Right renal pelvis (tissue), 4 donors: ENCODE measurements at regions not wholly inside any gene's neighbourhood (a gene's known extent, or its start where the extent isn't known, plus 50 kb on each side); places are given as distances from the start of the nearest gene placed in this dataset.
"Not testable (repeated sequence)": the region's sequence is repeated elsewhere in the genome, so short reads cannot be mapped to it uniquely, and the experiment has no call there.

Experiments
- DNase-seq, 4 donors: peaks; one replicate each; pipeline ENCODE4 v3.0.0-alpha.2; 2013; ENCODE audit warnings: low read depth in 4 of 4, low spot score in 3 of 4, missing footprints in 1 of 4

GRCh38 chr14:88981948-88982347 is 157.5 kb downstream of the TTC8 start:
- DNase-seq, result no peak

GRCh38 chr14:88983755-88984154 is 159.3 kb downstream of the TTC8 start:
- DNase-seq, result no peak

- no peak for DNase-seq
Measured at GRCh38 chr14:88985654-88986053, 161.2 kb downstream of the TTC8 start.

GRCh38 chr14:88986146-88986841 is 161.8 kb downstream of the TTC8 start:
- DNase-seq, result no peak

- DNase-seq, result not testable (repeated sequence)
Measured at GRCh38 chr14:88986908-88987307, 162.5 kb downstream of the TTC8 start.

GRCh38 chr14:88987516-88987915 is 163.1 kb downstream of the TTC8 start:
- DNase-seq, result no peak

- no peak for DNase-seq
Measured at GRCh38 chr14:88989911-88990310, 165.5 kb downstream of the TTC8 start.

- no peak for DNase-seq
Measured at GRCh38 chr14:88990856-88991255, 166.4 kb downstream of the TTC8 start.

GRCh38 chr14:88992011-88992410 is 167.6 kb downstream of the TTC8 start:
- no peak for DNase-seq

GRCh38 chr14:88993946-88994345 is 169.5 kb downstream of the TTC8 start:
- DNase-seq, result no peak

GRCh38 chr14:88995437-88996198 is 171.2 kb downstream of the TTC8 start:
- DNase-seq, result no peak

- no peak for DNase-seq
Measured at GRCh38 chr14:88998027-88998426, 173.6 kb downstream of the TTC8 start.

GRCh38 chr14:88999137-88999536 is 174.7 kb downstream of the TTC8 start:
- DNase-seq, result no peak

GRCh38 chr14:89000007-89000942 is 175.8 kb downstream of the TTC8 start:
- DNase-seq, result no peak

GRCh38 chr14:89004166-89004565 is 179.7 kb downstream of the TTC8 start:
- DNase-seq, result no peak

- DNase-seq, result no peak
Measured at GRCh38 chr14:89007906-89008305, 183.5 kb downstream of the TTC8 start.

- DNase-seq, result no peak
Measured at GRCh38 chr14:89011355-89012281, 187.2 kb downstream of the TTC8 start.

GRCh38 chr14:89012282-89013097 is 188.0 kb downstream of the TTC8 start:
- no peak for DNase-seq

- DNase-seq, result no peak
Measured at GRCh38 chr14:89013098-89013504, 188.7 kb downstream of the TTC8 start.
